HK-2 (cell line): ENCODE measurements at regions not wholly inside any gene's neighbourhood (a gene's known extent, or its start where the extent isn't known, plus 50 kb on each side); places are given as distances from the start of the nearest gene placed in this dataset.
"Not testable (repeated sequence)": the region's sequence is repeated elsewhere in the genome, so short reads cannot be mapped to it uniquely, and the experiment has no call there.

Experiments
- DNase-seq: peaks from one replicate; pipeline ENCODE4 v3.0.0-alpha.2; 2018; ENCODE audit not compliant: unreplicated experiment

- DNase-seq: no peak
Observed at GRCh38 chr2:239552213-239552926, 151.6 kb upstream of the HDAC4 start.

- no peak for DNase-seq
Observed at GRCh38 chr2:239551206-239551605, 150.4 kb upstream of the HDAC4 start.

- DNase-seq: no peak
Observed at GRCh38 chr2:239550357-239550756, 149.5 kb upstream of the HDAC4 start.

- no peak for DNase-seq
Observed at GRCh38 chr2:239549711-239550255, 149.0 kb upstream of the HDAC4 start.

GRCh38 chr2:239548965-239549595, 148.3 kb upstream of the HDAC4 start:
- DNase-seq: no peak

- no peak for DNase-seq
Observed at GRCh38 chr2:239548451-239548871, 147.6 kb upstream of the HDAC4 start.

- DNase-seq: not testable (repeated sequence)
Observed at GRCh38 chr2:239547140-239547539, 146.3 kb upstream of the HDAC4 start.

GRCh38 chr2:239546541-239546940, 145.7 kb upstream of the HDAC4 start:
- DNase-seq: no peak

GRCh38 chr2:239545741-239546392, 145.0 kb upstream of the HDAC4 start:
- no peak for DNase-seq

GRCh38 chr2:239544918-239545465, 144.2 kb upstream of the HDAC4 start:
- DNase-seq: no peak

GRCh38 chr2:239544143-239544917, 143.5 kb upstream of the HDAC4 start:
- DNase-seq: no peak

GRCh38 chr2:239543702-239544101, 142.9 kb upstream of the HDAC4 start:
- DNase-seq: no peak

- no peak for DNase-seq
Observed at GRCh38 chr2:239540174-239540573, 139.4 kb upstream of the HDAC4 start.

- DNase-seq: no peak
Observed at GRCh38 chr2:239539776-239540100, 138.9 kb upstream of the HDAC4 start.

- DNase-seq: no peak
Observed at GRCh38 chr2:239539083-239539775, 138.4 kb upstream of the HDAC4 start.

- DNase-seq: no peak
Observed at GRCh38 chr2:239538357-239539052, 137.7 kb upstream of the HDAC4 start.

- no peak for DNase-seq
Observed at GRCh38 chr2:239537633-239538356, 137.0 kb upstream of the HDAC4 start.

- DNase-seq: no peak
Observed at GRCh38 chr2:239536186-239536585, 135.4 kb upstream of the HDAC4 start.

- DNase-seq: no peak
Observed at GRCh38 chr2:239535413-239536144, 134.8 kb upstream of the HDAC4 start.
